DND-41 (cell line): ENCODE measurements at regions not wholly inside any gene's neighbourhood (a gene's known extent, or its start where the extent isn't known, plus 50 kb on each side); places are given as distances from the start of the nearest gene placed in this dataset.

Experiments used
- ATAC-seq: fragments of 200-7000 bp; cut with Tn5 transposase; 3 replicates; pipeline ENCODE4 v1.9.1; 2021; ENCODE audit warnings: low read depth; ENCODE audit not compliant: insufficient read depth
- DNase-seq: peaks from one replicate; pipeline ENCODE4 v3.0.0-alpha.2; 2020
- H2AFZ ChIP-seq: 2 replicates; pipeline ENCODE4 v1.6.0; 2012; ENCODE audit warnings: low read depth, low read length
- H3K27ac ChIP-seq: 2 replicates; pipeline ENCODE4 v1.5.1; 2012; ENCODE audit warnings: low read length, inconsistent platforms
- H3K27me3 ChIP-seq: fragments of 200-600 bp; sonication (generic); 2 replicates; pipeline ENCODE4 v1.6.0; 2012; ENCODE audit warnings: low read length, mild to moderate bottlenecking, inconsistent platforms; ENCODE audit not compliant: insufficient read depth, poor library complexity
- H3K36me3 ChIP-seq: 2 replicates; pipeline ENCODE4 v1.5.1; 2012; ENCODE audit warnings: low read length, inconsistent platforms; ENCODE audit not compliant: insufficient read depth
- H3K4me1 ChIP-seq: 2 replicates; pipeline ENCODE4 v1.5.1; 2012; ENCODE audit warnings: mild to moderate bottlenecking, low read length; ENCODE audit not compliant: insufficient read depth
- H3K4me2 ChIP-seq: 2 replicates; pipeline ENCODE4 v1.6.0; 2012; ENCODE audit warnings: mild to moderate bottlenecking, moderate library complexity, low read length, inconsistent platforms; ENCODE audit not compliant: insufficient read depth
- H3K4me3 ChIP-seq, 2 experiments: fragments of 200-600 bp in 1 of 2; shearing (Covaris generic) in 1 of 2; 2 replicates each; pipeline ENCODE4 v1.5.1; 2012 to 2016; ENCODE audit warnings: inconsistent platforms in 2 of 2, low read length in 2 of 2, mild to moderate bottlenecking in 2 of 2, low read depth in 1 of 2, moderate library complexity in 1 of 2
- H3K79me2 ChIP-seq: 2 replicates; pipeline ENCODE4 v1.6.0; 2012; ENCODE audit warnings: low read length, inconsistent platforms; ENCODE audit not compliant: insufficient read depth
- H3K9ac ChIP-seq: 2 replicates; pipeline ENCODE4 v1.6.0; 2012; ENCODE audit warnings: low read depth, mild to moderate bottlenecking, inconsistent platforms, low read length, moderate library complexity
- H3K9me3 ChIP-seq: 2 replicates; pipeline ENCODE4 v1.5.1; 2012; ENCODE audit warnings: low read length, moderate library complexity, mild to moderate bottlenecking, inconsistent platforms; ENCODE audit not compliant: insufficient read depth, severe bottlenecking
- H4K20me1 ChIP-seq: 2 replicates; pipeline ENCODE4 v1.6.0; 2012; ENCODE audit warnings: low read length; ENCODE audit not compliant: insufficient read depth
- CTCF ChIP-seq: IDR thresholded peaks from 2 replicates; pipeline ENCODE4 v1.5.1; 2012; ENCODE audit warnings: borderline replicate concordance, low read length, moderate library complexity, mild to moderate bottlenecking; ENCODE audit not compliant: poor library complexity, severe bottlenecking; ENCODE audit errors: extremely low read depth
- EZH2 ChIP-seq: IDR thresholded peaks from 3 replicates; pipeline ENCODE4 v1.6.1; 2012; ENCODE audit warnings: borderline replicate concordance, low read depth, mild to moderate bottlenecking, moderate library complexity, low read length, inconsistent platforms; ENCODE audit not compliant: severe bottlenecking

- H3K27ac ChIP-seq = no peak overlapping the region
- no peak overlapping the region for H3K4me2 ChIP-seq
- H3K4me1 ChIP-seq = no peaks in the 10 kb centered on the region
- ATAC-seq (no peak), DNase-seq (no peak)
- H4K20me1 ChIP-seq = no peaks in the 10 kb centered on the region
- H3K4me3 ChIP-seq = no peak overlapping the region
- TF ChIP-seq EZH2 = no peak
- TF ChIP-seq CTCF = no peak
- H2AFZ ChIP-seq = no peak overlapping the region
- H3K27me3 ChIP-seq = no peaks in the 10 kb centered on the region
- H3K9me3 ChIP-seq = no peaks in the 10 kb centered on the region
- H3K9ac ChIP-seq = no peak overlapping the region
- no peaks in the 10 kb centered on the region for H3K36me3 ChIP-seq
- no peaks in the 10 kb centered on the region for H3K79me2 ChIP-seq
These were observed 259.4 kb downstream of the CCSER2 start for GRCh38 chr10:84587789-84588188.

GRCh38 chr10:84588426-84588825, 260.0 kb downstream of the CCSER2 start:
- H3K4me1 ChIP-seq = no peaks in the 10 kb centered on the region
- H3K9ac ChIP-seq = no peak overlapping the region
- no peak for DNase-seq
- no peak overlapping the region for H3K4me2 ChIP-seq
- ATAC-seq = no peak
- H3K4me3 ChIP-seq = no peak overlapping the region
- no peaks in the 10 kb centered on the region for H3K9me3 ChIP-seq
- no peaks in the 10 kb centered on the region for H3K36me3 ChIP-seq
- no peak overlapping the region for H3K27ac ChIP-seq
- no peaks in the 10 kb centered on the region for H3K27me3 ChIP-seq
- no peak for TF ChIP-seq CTCF
- no peak for TF ChIP-seq EZH2
- H3K79me2 ChIP-seq = no peaks in the 10 kb centered on the region
- H2AFZ ChIP-seq = no peak overlapping the region
- H4K20me1 ChIP-seq = no peaks in the 10 kb centered on the region

GRCh38 chr10:84588971-84589370, 260.6 kb downstream of the CCSER2 start:
- Histone ChIP-seq H3K9ac (no peak overlapping the region), H3K9me3 (no peaks in the 10 kb centered on the region), H3K4me1 (no peaks in the 10 kb centered on the region), H3K79me2 (no peaks in the 10 kb centered on the region), H2AFZ (no peak overlapping the region), H3K4me3 (no peak overlapping the region), H3K27me3 (no peaks in the 10 kb centered on the region), H4K20me1 (no peaks in the 10 kb centered on the region), H3K36me3 (no peaks in the 10 kb centered on the region), H3K4me2 (no peak overlapping the region), H3K27ac (no peak overlapping the region)
- no peak for TF ChIP-seq EZH2
- no peak for ATAC-seq
- no peak for DNase-seq

- Histone ChIP-seq H3K27me3 (no peaks in the 10 kb centered on the region), H3K4me2 (no peak overlapping the region), H3K79me2 (no peaks in the 10 kb centered on the region), H3K36me3 (no peaks in the 10 kb centered on the region), H2AFZ (no peak overlapping the region), H4K20me1 (no peaks in the 10 kb centered on the region), H3K9me3 (no peaks in the 10 kb centered on the region), H3K27ac (no peak overlapping the region), H3K4me3 (no peak overlapping the region), H3K4me1 (no peaks in the 10 kb centered on the region), H3K9ac (no peak overlapping the region)
- no peak for ATAC-seq
- no peak for DNase-seq
- TF ChIP-seq CTCF (no peak), EZH2 (no peak)
These were observed 261.3 kb downstream of the CCSER2 start for GRCh38 chr10:84589526-84590205.
